ENCODE measurements at regions not wholly inside any gene's neighbourhood (a gene's known extent, or its start where the extent isn't known, plus 50 kb on each side); places are given as distances from the start of the nearest gene placed in this dataset.

DNA sequence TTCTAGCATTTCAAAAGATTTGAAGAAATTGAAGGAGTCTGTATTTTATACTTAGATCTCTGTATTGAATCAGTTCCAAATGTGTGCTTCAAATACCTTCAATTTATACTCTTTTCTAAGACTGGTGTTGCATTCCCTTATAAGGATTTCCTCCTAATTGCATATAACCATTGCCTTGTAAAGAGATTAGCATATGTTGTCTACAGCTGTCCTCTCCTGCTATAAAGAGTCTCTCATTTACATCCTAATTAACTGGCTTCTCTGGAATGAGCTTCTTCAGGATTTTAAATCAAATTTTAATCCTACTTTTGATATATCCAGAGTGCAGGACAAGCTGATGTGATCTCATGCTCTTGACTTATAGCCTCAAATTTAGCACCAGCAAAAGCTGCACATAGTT, 957.3 kb downstream of the XPNPEP1 start:
- TF ChIP-seq ARNT (IDR thresholded peaks at IDR 0.05) (no peak), SP1 (IDR thresholded peaks at IDR 0.05) (no peak), FOXM1 (IDR thresholded peaks at IDR 0.05; ENCODE audit: borderline replicate concordance) (no peak), ZNF384 (IDR thresholded peaks at IDR 0.05) (no peak), NFRKB (IDR thresholded peaks at IDR 0.05) (no peak)

Measured in HEK293T (cell line).